ENCODE measurements at regions not wholly inside any gene's neighbourhood (a gene's known extent, or its start where the extent isn't known, plus 50 kb on each side); places are given as distances from the start of the nearest gene placed in this dataset.
"Not testable (repeated sequence)": the region's sequence is repeated elsewhere in the genome, so short reads cannot be mapped to it uniquely, and the experiment has no call there.

GRCh38 chr10:57562211-57562610, 705.5 kb downstream of the IPMK start:
- no peak overlapping the region for H3K9ac ChIP-seq (ENCODE audit: low read length)
- Mint-ChIP-seq H3K27me3 (no peaks in the 10 kb centered on the region), H3K4me1 (no peaks in the 10 kb centered on the region), H3K27ac (no peak overlapping the region), H3K4me3 (no peak overlapping the region), H3K9me3 (ENCODE audit: insufficient read depth) (no peaks in the 10 kb centered on the region)
- H4K20me1 ChIP-seq (ENCODE audit: control insufficient read depth, insufficient read depth, low read length, poor library complexity, severe bottlenecking), result no peaks in the 10 kb centered on the region
- no peak overlapping the region for H3K4me3 ChIP-seq (ENCODE audit: control extremely low read depth in 1 of 5, extremely low read depth in 1 of 5, insufficient read depth in 1 of 5, low read depth in 2 of 5, low read length in 4 of 5)
- TF ChIP-seq EZH2 (IDR thresholded peaks at IDR 0.05; ENCODE audit: borderline replicate concordance, insufficient read depth, low read depth, low read length, poor library complexity, severe bottlenecking) (no peak), CTCF (IDR thresholded peaks at IDR 0.05) (no peak)
- H2AFZ ChIP-seq (ENCODE audit: insufficient read depth, low read depth, low read length, poor library complexity, severe bottlenecking), result no peak overlapping the region
- H3K27me3 ChIP-seq (replicated peaks in 1 of 4; ENCODE audit: control extremely low read depth in 1 of 4, control insufficient read depth in 3 of 4, insufficient read depth in 4 of 4, low read length in 3 of 4), result no peaks in the 10 kb centered on the region
- no peak for DNase-seq
- H3K4me1 ChIP-seq (ENCODE audit: control insufficient read depth in 2 of 2, insufficient read depth in 2 of 2, low read length in 2 of 2), result no peaks in the 10 kb centered on the region
- H3K36me3 ChIP-seq (replicated peaks in 1 of 2; ENCODE audit: control extremely low read depth in 1 of 2, control insufficient read depth in 1 of 2, extremely low read depth in 1 of 2, insufficient read depth in 2 of 2, low read length in 1 of 2), result no peaks in the 10 kb centered on the region
- ATAC-seq (ENCODE audit: low read depth), result no peak
- no peaks in the 10 kb centered on the region for H3K9me3 ChIP-seq (ENCODE audit: control extremely low read depth in 1 of 3, control insufficient read depth in 2 of 3, insufficient read depth in 1 of 3, low read length in 2 of 3)
- ChIA-PET CTCF (no interaction called here), POLR2A (no interaction called here)
- no peak overlapping the region for H3K4me2 ChIP-seq (replicated peaks; ENCODE audit: low read depth, low read length, poor library complexity, severe bottlenecking)
- H3K27ac ChIP-seq (ENCODE audit: low read length in 2 of 2), result no peak overlapping the region
- no peaks in the 10 kb centered on the region for H3K79me2 ChIP-seq (ENCODE audit: control insufficient read depth, insufficient read depth, low read length)
- intact Hi-C loops (cut with micrococcal nuclease), result no loop called here

- CTCF ChIA-PET; H2AFZ ChIP-seq (ENCODE audit: insufficient read depth, low read depth, low read length, poor library complexity, severe bottlenecking); DNase-seq; H3K27ac Mint-ChIP-seq; H3K4me1 ChIP-seq (ENCODE audit: control insufficient read depth in 2 of 2, insufficient read depth in 2 of 2, low read length in 2 of 2); H4K20me1 ChIP-seq (ENCODE audit: control insufficient read depth, insufficient read depth, low read length, poor library complexity, severe bottlenecking); H3K36me3 ChIP-seq (replicated peaks in 1 of 2; ENCODE audit: control extremely low read depth in 1 of 2, control insufficient read depth in 1 of 2, extremely low read depth in 1 of 2, insufficient read depth in 2 of 2, low read length in 1 of 2); H3K4me3 Mint-ChIP-seq; H3K4me2 ChIP-seq (replicated peaks; ENCODE audit: low read depth, low read length, poor library complexity, severe bottlenecking); intact Hi-C loops (cut with micrococcal nuclease); H3K27me3 Mint-ChIP-seq; H3K9me3 ChIP-seq (ENCODE audit: control extremely low read depth in 1 of 3, control insufficient read depth in 2 of 3, insufficient read depth in 1 of 3, low read length in 2 of 3); H3K79me2 ChIP-seq (ENCODE audit: control insufficient read depth, insufficient read depth, low read length); H3K9ac ChIP-seq (ENCODE audit: low read length); POLR2A ChIA-PET; ATAC-seq (ENCODE audit: low read depth); H3K4me1 Mint-ChIP-seq; H3K9me3 Mint-ChIP-seq (ENCODE audit: insufficient read depth); H3K27me3 ChIP-seq (replicated peaks in 1 of 4; ENCODE audit: control extremely low read depth in 1 of 4, control insufficient read depth in 3 of 4, insufficient read depth in 4 of 4, low read length in 3 of 4); H3K4me3 ChIP-seq (ENCODE audit: control extremely low read depth in 1 of 5, extremely low read depth in 1 of 5, insufficient read depth in 1 of 5, low read depth in 2 of 5, low read length in 4 of 5); H3K27ac ChIP-seq (ENCODE audit: low read length in 2 of 2): not testable (repeated sequence)
- WGBS (ENCODE audit: insufficient coverage), result 69% methylated on average over 2 of the region's 5 CpGs
These were observed 715.9 kb downstream of the IPMK start for GRCh38 chr10:57551774-57552173.
